Suprapubic skin (tissue), 4 donors: ENCODE measurements at regions not wholly inside any gene's neighbourhood (a gene's known extent, or its start where the extent isn't known, plus 50 kb on each side); places are given as distances from the start of the nearest gene placed in this dataset.
A peak's percentile ranks its signal among the peaks of the same experiment; 100 is the strongest.

Experiments used
- DNase-seq, 2 donors: peaks; one replicate each; pipeline ENCODE4 v3.0.0-alpha.2; 2019; ENCODE audit warnings: low spot score in 2 of 2
- H3K27ac ChIP-seq: fragments of 200-600 bp; sonication (generic); one replicate; pipeline ENCODE4 v1.5.1; 2019
- H3K27me3 ChIP-seq: fragments of 200-600 bp; sonication (generic); one replicate; pipeline ENCODE4 v1.5.1; 2019
- H3K36me3 ChIP-seq: fragments of 200-600 bp; sonication (generic); one replicate; pipeline ENCODE4 v1.5.1; 2019
- H3K4me1 ChIP-seq: fragments of 200-600 bp; sonication (generic); one replicate; pipeline ENCODE4 v1.5.1; 2019
- H3K4me3 ChIP-seq: fragments of 200-600 bp; sonication (generic); one replicate; pipeline ENCODE4 v1.5.1; 2019; ENCODE audit warnings: mild to moderate bottlenecking
- H3K9me3 ChIP-seq: fragments of 200-600 bp; sonication (generic); one replicate; pipeline ENCODE4 v1.5.1; 2019
- EP300 ChIP-seq: sonication (generic); formaldehyde crosslinking; IDR thresholded peaks from one replicate; pipeline ENCODE4 v1.6.1; 2017; ENCODE audit warnings: antibody characterized with exemption
- POLR2A ChIP-seq, 2 donors: fragments of 450-650 bp; IDR thresholded peaks; one replicate each; pipeline ENCODE4 v1.6.1; 2017; ENCODE audit warnings: antibody characterized with exemption in 2 of 2, mild to moderate bottlenecking in 2 of 2, moderate library complexity in 2 of 2
- POLR2AphosphoS5 ChIP-seq, 3 donors: sonication (generic); formaldehyde crosslinking; IDR thresholded peaks; one replicate each; pipeline ENCODE4 v1.6.1; 2017; ENCODE audit warnings: antibody characterized with exemption in 3 of 3
- WGBS: methylation state at CpG from one replicate; pipeline ENCODE4 v1.1.5; 2018; 5-methylcytosine and 5-hydroxymethylcytosine counted together
- TF ChIP-seq, protein P1 (sequence below), 2 donors: fragments of 200-600 bp in 1 of 2; fragments of 450-650 bp in 1 of 2; sonication (generic) in 1 of 2; IDR thresholded peaks; one replicate each; pipeline ENCODE4 v1.5.1; 2016 to 2019; ENCODE audit warnings: antibody characterized with exemption in 2 of 2, mild to moderate bottlenecking in 1 of 2, moderate library complexity in 1 of 2

DNA sequence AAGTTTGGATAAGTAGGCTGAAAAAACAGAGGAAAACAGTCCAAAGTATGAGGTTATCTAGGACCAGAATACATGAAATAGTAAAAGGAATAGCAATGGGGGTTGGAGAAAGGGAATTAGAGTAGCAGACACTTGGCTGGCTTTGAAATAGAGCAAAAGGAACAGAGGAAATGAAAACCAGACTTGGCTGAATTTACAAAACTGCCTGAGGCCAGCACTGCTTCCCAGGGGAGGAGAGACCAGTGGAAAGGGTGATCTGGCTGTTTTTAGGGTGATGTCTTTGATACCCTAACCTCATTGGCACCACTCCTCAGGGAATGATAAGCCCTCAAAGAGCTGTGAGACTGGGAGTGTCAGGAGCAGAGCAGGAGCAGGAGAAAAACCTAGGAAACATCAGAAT, 413.4 kb upstream of the SLC30A5 start:
- DNase-seq = no peak
- H3K27ac ChIP-seq = no peak overlapping the region
- no peaks in the 10 kb centered on the region for H3K36me3 ChIP-seq
- H3K9me3 ChIP-seq = no peaks in the 10 kb centered on the region
- no peaks in the 10 kb centered on the region for H3K27me3 ChIP-seq
- TF ChIP-seq, protein P1, sequence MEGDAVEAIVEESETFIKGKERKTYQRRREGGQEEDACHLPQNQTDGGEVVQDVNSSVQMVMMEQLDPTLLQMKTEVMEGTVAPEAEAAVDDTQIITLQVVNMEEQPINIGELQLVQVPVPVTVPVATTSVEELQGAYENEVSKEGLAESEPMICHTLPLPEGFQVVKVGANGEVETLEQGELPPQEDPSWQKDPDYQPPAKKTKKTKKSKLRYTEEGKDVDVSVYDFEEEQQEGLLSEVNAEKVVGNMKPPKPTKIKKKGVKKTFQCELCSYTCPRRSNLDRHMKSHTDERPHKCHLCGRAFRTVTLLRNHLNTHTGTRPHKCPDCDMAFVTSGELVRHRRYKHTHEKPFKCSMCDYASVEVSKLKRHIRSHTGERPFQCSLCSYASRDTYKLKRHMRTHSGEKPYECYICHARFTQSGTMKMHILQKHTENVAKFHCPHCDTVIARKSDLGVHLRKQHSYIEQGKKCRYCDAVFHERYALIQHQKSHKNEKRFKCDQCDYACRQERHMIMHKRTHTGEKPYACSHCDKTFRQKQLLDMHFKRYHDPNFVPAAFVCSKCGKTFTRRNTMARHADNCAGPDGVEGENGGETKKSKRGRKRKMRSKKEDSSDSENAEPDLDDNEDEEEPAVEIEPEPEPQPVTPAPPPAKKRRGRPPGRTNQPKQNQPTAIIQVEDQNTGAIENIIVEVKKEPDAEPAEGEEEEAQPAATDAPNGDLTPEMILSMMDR (IDR thresholded peaks at IDR 0.05) = no peak
- no peak for TF ChIP-seq EP300
- TF ChIP-seq POLR2A (IDR thresholded peaks at IDR 0.05) = no peak
- TF ChIP-seq POLR2AphosphoS5 (IDR thresholded peaks at IDR 0.05) = no peak
- H3K4me1 ChIP-seq = peaks cover 35% of the 10 kb centered on the region
- no peak overlapping the region for H3K4me3 ChIP-seq

DNA sequence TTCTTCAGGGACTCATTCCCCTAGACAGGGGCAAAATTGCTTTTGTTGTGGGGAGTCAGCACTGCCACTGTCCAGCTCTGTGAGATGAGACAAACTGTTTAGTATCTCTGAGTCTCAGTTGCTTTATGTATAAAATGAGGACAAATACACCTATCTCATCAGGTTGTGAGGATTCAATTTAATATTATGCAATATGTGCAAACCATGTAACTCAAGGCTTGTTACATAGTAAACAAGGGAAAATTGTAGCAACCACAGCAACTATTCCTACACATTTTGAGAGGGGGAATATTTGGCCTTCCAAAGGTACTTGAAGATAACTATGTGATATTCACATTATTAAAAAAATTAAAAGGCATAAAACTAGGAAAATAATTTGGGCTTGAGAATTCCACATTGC, 411.9 kb upstream of the SLC30A5 start:
- Histone ChIP-seq H3K27ac (no peak overlapping the region), H3K36me3 (no peaks in the 10 kb centered on the region), H3K9me3 (no peaks in the 10 kb centered on the region), H3K27me3 (no peaks in the 10 kb centered on the region), H3K4me3 (no peak overlapping the region), H3K4me1 (peaks cover 35% of the 10 kb centered on the region)
- TF ChIP-seq EP300 (no peak), POLR2A (IDR thresholded peaks at IDR 0.05) (no peak), POLR2AphosphoS5 (IDR thresholded peaks at IDR 0.05) (no peak)
- TF ChIP-seq, protein P1 (IDR thresholded peaks at IDR 0.05) = no peak
- DNase-seq = no peak

DNA sequence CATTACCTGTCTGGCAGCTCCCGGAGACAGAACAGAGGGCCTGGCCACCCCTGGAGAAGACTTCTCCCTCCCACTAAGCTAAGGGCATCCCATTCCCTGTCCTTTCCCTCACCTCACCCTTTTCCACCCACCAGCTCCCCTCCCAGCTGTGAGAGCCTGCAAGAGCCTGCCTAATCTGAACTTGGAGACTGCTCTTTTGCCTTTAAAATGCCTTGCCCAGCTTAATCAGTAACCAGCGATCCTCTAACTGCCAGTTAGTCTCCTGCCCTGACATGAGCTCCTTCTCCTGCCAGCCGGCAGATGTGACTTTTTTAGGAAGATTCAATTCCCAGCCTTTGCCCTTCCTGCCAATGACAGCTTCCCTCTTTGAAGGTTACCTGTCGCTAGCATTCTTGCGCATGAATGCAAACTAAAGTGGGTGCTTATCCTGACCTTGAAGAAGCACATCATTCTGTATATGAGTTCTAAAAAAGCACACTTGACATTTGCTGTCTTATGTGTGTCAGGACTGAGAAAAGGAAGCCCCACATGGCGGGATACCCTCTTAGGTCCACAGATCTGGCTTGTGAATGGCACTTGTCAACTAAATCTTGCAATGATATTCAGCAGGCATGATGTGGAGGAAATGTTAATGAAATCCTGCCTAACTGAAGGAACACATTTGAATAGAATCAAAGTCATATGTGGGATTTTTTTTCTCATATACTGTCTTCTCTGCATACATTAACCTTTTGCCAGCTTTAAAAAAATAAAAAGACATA, 411.2 kb upstream of the SLC30A5 start:
- Histone ChIP-seq H3K4me1 (peaks cover 35% of the 10 kb centered on the region), H3K36me3 (no peaks in the 10 kb centered on the region), H3K27ac (peak overlapping the region; percentile 40), H3K4me3 (no peak overlapping the region), H3K27me3 (no peaks in the 10 kb centered on the region), H3K9me3 (no peaks in the 10 kb centered on the region)
- no peak for DNase-seq
- TF ChIP-seq, protein P1 (IDR thresholded peaks at IDR 0.05) = no peak
- TF ChIP-seq POLR2A (IDR thresholded peaks at IDR 0.05) (no peak), EP300 (no peak), POLR2AphosphoS5 (IDR thresholded peaks at IDR 0.05) (no peak)
- 57% methylated on average over 6 of the region's 6 CpGs for WGBS

DNA sequence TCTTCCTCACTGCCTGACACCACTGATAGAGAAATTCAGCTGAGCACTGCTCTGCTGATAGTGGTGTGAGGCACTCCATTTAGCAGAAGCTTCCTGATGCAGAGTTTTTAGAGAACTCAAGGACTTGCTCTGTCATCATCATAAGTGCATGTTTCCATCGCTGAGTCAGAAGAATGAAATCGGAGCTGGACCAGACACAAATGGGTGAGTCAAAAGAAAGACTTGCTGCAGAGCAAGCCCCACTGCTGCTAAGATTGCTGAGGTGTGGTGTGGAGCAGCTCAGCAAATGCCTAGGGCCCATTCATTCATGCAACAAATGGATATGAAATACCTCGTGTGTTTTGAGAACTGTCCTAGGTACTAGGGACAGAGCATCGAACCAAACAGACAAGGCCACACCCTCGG, 410.2 kb upstream of the SLC30A5 start:
- DNase-seq = no peak
- Histone ChIP-seq H3K4me3 (no peak overlapping the region), H3K27ac (peak overlapping the region; percentile 38), H3K27me3 (no peaks in the 10 kb centered on the region), H3K9me3 (no peaks in the 10 kb centered on the region), H3K4me1 (peaks cover 35% of the 10 kb centered on the region), H3K36me3 (no peaks in the 10 kb centered on the region)
- TF ChIP-seq, protein P1 (IDR thresholded peaks at IDR 0.05) = no peak
- TF ChIP-seq POLR2A (IDR thresholded peaks at IDR 0.05) (no peak), EP300 (no peak), POLR2AphosphoS5 (IDR thresholded peaks at IDR 0.05) (peak in 2 of 3 donors; percentile 30 to 76)
- 40% methylated on average over 5 of the region's 5 CpGs for WGBS

DNA sequence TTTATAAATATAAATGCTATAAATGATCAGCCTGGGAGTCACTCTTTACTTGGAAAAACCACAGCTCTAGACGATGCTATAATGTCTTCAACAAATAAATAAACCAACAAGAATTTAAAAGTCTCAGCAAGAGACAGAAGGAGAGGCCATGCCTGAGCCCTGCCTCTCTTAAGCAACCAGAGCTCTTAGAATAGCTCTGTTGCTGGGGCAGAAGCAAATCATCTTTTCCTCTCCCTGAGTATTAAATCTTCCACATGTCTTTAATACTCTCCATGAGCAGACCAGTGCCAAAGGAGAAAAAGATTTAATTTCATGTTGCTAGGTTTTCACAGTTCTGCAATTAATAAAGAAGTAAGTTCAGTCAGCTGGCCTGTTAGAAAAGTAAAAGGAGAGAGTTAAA, 408.0 kb upstream of the SLC30A5 start:
- Histone ChIP-seq H3K4me3 (no peak overlapping the region), H3K4me1 (peaks cover 16% of the 10 kb centered on the region), H3K27me3 (no peaks in the 10 kb centered on the region), H3K27ac (no peak overlapping the region), H3K36me3 (no peaks in the 10 kb centered on the region), H3K9me3 (no peaks in the 10 kb centered on the region)
- no peak for DNase-seq
- 30% methylated on average over 1 of the region's 1 CpG for whole genome bisulfite sequencing
- TF ChIP-seq, protein P1 (IDR thresholded peaks at IDR 0.05) = no peak
- TF ChIP-seq POLR2AphosphoS5 (IDR thresholded peaks at IDR 0.05) (no peak), POLR2A (IDR thresholded peaks at IDR 0.05) (no peak), EP300 (no peak)
